Activated CD4-positive, alpha-beta T cell treated with anti-CD3 and anti-CD28 coated beads, Interleukin-2, amount 10 ng/mL, durations not matched to agents 24 days and 14 days (primary cell): ENCODE measurements at regions not wholly inside any gene's neighbourhood (a gene's known extent, or its start where the extent isn't known, plus 50 kb on each side); places are given as distances from the start of the nearest gene placed in this dataset.

Experiments used
- DNase-seq: peaks from one replicate; pipeline ENCODE4 v3.0.0; 2022
- H3K27ac Mint-ChIP-seq: one replicate; pipeline ENCODE4 v1.8.0; 2022; ENCODE audit warnings: mild to moderate bottlenecking, mixed read lengths
- H3K27me3 Mint-ChIP-seq: one replicate; pipeline ENCODE4 v1.8.0; 2022; ENCODE audit warnings: mixed read lengths
- H3K36me3 Mint-ChIP-seq: one replicate; pipeline ENCODE4 v1.8.0; 2022; ENCODE audit warnings: low read depth, mild to moderate bottlenecking, mixed read lengths
- H3K4me1 Mint-ChIP-seq: one replicate; pipeline ENCODE4 v1.8.0; 2021; ENCODE audit warnings: mixed read lengths
- H3K4me3 Mint-ChIP-seq: one replicate; pipeline ENCODE4 v1.8.0; 2022; ENCODE audit warnings: mild to moderate bottlenecking, moderate library complexity, mixed read lengths
- H3K9me3 Mint-ChIP-seq: one replicate; pipeline ENCODE4 v1.8.0; 2021; ENCODE audit warnings: mixed read lengths
- intact Hi-C: fragments of 100-400 bp; cut with micrococcal nuclease; formaldehyde crosslinking; loops from one replicate; pipeline ENCODE4 v1.15.1; 2023

- no peak overlapping the region for H3K4me3 Mint-ChIP-seq
- intact Hi-C loops, result no loop called here
- H3K27ac Mint-ChIP-seq, result no peak overlapping the region
- H3K4me1 Mint-ChIP-seq, result no peaks in the 10 kb centered on the region
- no peaks in the 10 kb centered on the region for H3K36me3 Mint-ChIP-seq
- peak; percentile 21 for DNase-seq
- no peaks in the 10 kb centered on the region for H3K9me3 Mint-ChIP-seq
- no peaks in the 10 kb centered on the region for H3K27me3 Mint-ChIP-seq
Measured at GRCh38 chr4:67104145-67104544, 441.2 kb downstream of the CENPC start.

- H3K4me1 Mint-ChIP-seq, result no peaks in the 10 kb centered on the region
Measured at GRCh38 chr4:67103001-67103747, 442.1 kb downstream of the CENPC start.

GRCh38 chr4:67101612-67102011 is 443.7 kb downstream of the CENPC start:
- peak; percentile 29 for DNase-seq
- intact Hi-C loops, result no loop called here
- no peaks in the 10 kb centered on the region for H3K9me3 Mint-ChIP-seq
- H3K4me1 Mint-ChIP-seq, result no peaks in the 10 kb centered on the region
- H3K27me3 Mint-ChIP-seq, result no peaks in the 10 kb centered on the region
- no peaks in the 10 kb centered on the region for H3K36me3 Mint-ChIP-seq
- H3K27ac Mint-ChIP-seq, result no peak overlapping the region
- no peak overlapping the region for H3K4me3 Mint-ChIP-seq

More at GRCh38 chr4:67103001-67103747, 442.1 kb downstream of the CENPC start:
- H3K27me3 Mint-ChIP-seq, result no peaks in the 10 kb centered on the region
- H3K36me3 Mint-ChIP-seq, result no peaks in the 10 kb centered on the region
- H3K27ac Mint-ChIP-seq, result no peak overlapping the region
- peak; percentile 10 for DNase-seq
- no peak overlapping the region for H3K4me3 Mint-ChIP-seq
- intact Hi-C loops, result no loop called here
- H3K9me3 Mint-ChIP-seq, result no peaks in the 10 kb centered on the region

GRCh38 chr4:67092351-67092750 is 453.0 kb downstream of the CENPC start:
- H3K36me3 Mint-ChIP-seq, result no peaks in the 10 kb centered on the region
- no peak overlapping the region for H3K4me3 Mint-ChIP-seq
- no peak for DNase-seq
- no peaks in the 10 kb centered on the region for H3K4me1 Mint-ChIP-seq
- H3K27ac Mint-ChIP-seq, result no peak overlapping the region
- intact Hi-C loops, result no loop called here
- H3K27me3 Mint-ChIP-seq, result peaks cover 2% of the 10 kb centered on the region
- no peaks in the 10 kb centered on the region for H3K9me3 Mint-ChIP-seq

GRCh38 chr4:67091673-67092072 is 453.6 kb downstream of the CENPC start:
- Mint-ChIP-seq H3K27ac (no peak overlapping the region), H3K4me1 (no peaks in the 10 kb centered on the region), H3K9me3 (no peaks in the 10 kb centered on the region), H3K27me3 (peaks cover 2% of the 10 kb centered on the region), H3K36me3 (no peaks in the 10 kb centered on the region), H3K4me3 (no peak overlapping the region)
- intact Hi-C loops, result no loop called here
- DNase-seq, result no peak

- Mint-ChIP-seq H3K4me3 (no peak overlapping the region), H3K36me3 (no peaks in the 10 kb centered on the region), H3K9me3 (no peaks in the 10 kb centered on the region), H3K4me1 (no peaks in the 10 kb centered on the region), H3K27ac (no peak overlapping the region), H3K27me3 (peaks cover 2% of the 10 kb centered on the region)
- peak; percentile 81 for DNase-seq
- intact Hi-C loops, result loop anchor here (1.0 kb wide), 1 partner anchor 239 kb away; no protein-coding TSS in a partner anchor
Measured at GRCh38 chr4:67087897-67088296, 457.4 kb downstream of the CENPC start.

- H3K4me1 Mint-ChIP-seq, result no peaks in the 10 kb centered on the region
- no peak for DNase-seq
- intact Hi-C loops, result no loop called here
- H3K27ac Mint-ChIP-seq, result no peak overlapping the region
- no peaks in the 10 kb centered on the region for H3K9me3 Mint-ChIP-seq
- peaks cover 2% of the 10 kb centered on the region for H3K27me3 Mint-ChIP-seq
- H3K36me3 Mint-ChIP-seq, result no peaks in the 10 kb centered on the region
- no peak overlapping the region for H3K4me3 Mint-ChIP-seq
Measured at GRCh38 chr4:67084783-67085182, 460.5 kb downstream of the CENPC start.

- Mint-ChIP-seq H3K9me3 (no peaks in the 10 kb centered on the region), H3K27me3 (no peaks in the 10 kb centered on the region), H3K4me1 (no peaks in the 10 kb centered on the region), H3K4me3 (no peak overlapping the region), H3K36me3 (no peaks in the 10 kb centered on the region), H3K27ac (no peak overlapping the region)
- DNase-seq, result no peak
- intact Hi-C loops, result no loop called here
Measured at GRCh38 chr4:67083496-67083895, 461.8 kb downstream of the CENPC start.

GRCh38 chr4:67082746-67083145 is 462.6 kb downstream of the CENPC start:
- Mint-ChIP-seq H3K9me3 (no peaks in the 10 kb centered on the region), H3K4me3 (no peak overlapping the region), H3K27me3 (no peaks in the 10 kb centered on the region), H3K4me1 (no peaks in the 10 kb centered on the region), H3K36me3 (no peaks in the 10 kb centered on the region), H3K27ac (no peak overlapping the region)
- intact Hi-C loops, result no loop called here
- no peak for DNase-seq

GRCh38 chr4:67080046-67080557 is 465.2 kb downstream of the CENPC start:
- H3K36me3 Mint-ChIP-seq, result no peaks in the 10 kb centered on the region
- H3K27ac Mint-ChIP-seq, result no peak overlapping the region
- intact Hi-C loops, result no loop called here
- DNase-seq, result no peak
- H3K27me3 Mint-ChIP-seq, result no peaks in the 10 kb centered on the region
- no peaks in the 10 kb centered on the region for H3K9me3 Mint-ChIP-seq
- H3K4me1 Mint-ChIP-seq, result no peaks in the 10 kb centered on the region
- H3K4me3 Mint-ChIP-seq, result no peak overlapping the region

- H3K27ac Mint-ChIP-seq, result no peak overlapping the region
- H3K4me3 Mint-ChIP-seq, result no peak overlapping the region
- DNase-seq, result no peak
- H3K4me1 Mint-ChIP-seq, result no peaks in the 10 kb centered on the region
- H3K27me3 Mint-ChIP-seq, result no peaks in the 10 kb centered on the region
- intact Hi-C loops, result no loop called here
- no peaks in the 10 kb centered on the region for H3K36me3 Mint-ChIP-seq
- no peaks in the 10 kb centered on the region for H3K9me3 Mint-ChIP-seq
Measured at GRCh38 chr4:67071641-67072040, 473.7 kb downstream of the CENPC start.

GRCh38 chr4:67055319-67055718 is 490.0 kb downstream of the CENPC start:
- DNase-seq, result no peak
- H3K36me3 Mint-ChIP-seq, result no peaks in the 10 kb centered on the region
- intact Hi-C loops, result no loop called here
- no peaks in the 10 kb centered on the region for H3K27me3 Mint-ChIP-seq
- no peaks in the 10 kb centered on the region for H3K4me1 Mint-ChIP-seq
- H3K9me3 Mint-ChIP-seq, result no peaks in the 10 kb centered on the region
- no peak overlapping the region for H3K27ac Mint-ChIP-seq
- no peak overlapping the region for H3K4me3 Mint-ChIP-seq

GRCh38 chr4:67054896-67055295 is 490.4 kb downstream of the CENPC start:
- Mint-ChIP-seq H3K9me3 (no peaks in the 10 kb centered on the region), H3K4me3 (no peak overlapping the region), H3K36me3 (no peaks in the 10 kb centered on the region), H3K27me3 (no peaks in the 10 kb centered on the region), H3K27ac (no peak overlapping the region), H3K4me1 (no peaks in the 10 kb centered on the region)
- no peak for DNase-seq
- intact Hi-C loops, result no loop called here

GRCh38 chr4:67052814-67053675 is 492.3 kb downstream of the CENPC start:
- Mint-ChIP-seq H3K4me3 (no peak overlapping the region), H3K36me3 (no peaks in the 10 kb centered on the region), H3K4me1 (no peaks in the 10 kb centered on the region), H3K27me3 (no peaks in the 10 kb centered on the region), H3K27ac (no peak overlapping the region), H3K9me3 (no peaks in the 10 kb centered on the region)
- DNase-seq, result no peak
- intact Hi-C loops, result no loop called here
